ENCODE measurements at regions not wholly inside any gene's neighbourhood (a gene's known extent, or its start where the extent isn't known, plus 50 kb on each side); places are given as distances from the start of the nearest gene placed in this dataset.

DNA sequence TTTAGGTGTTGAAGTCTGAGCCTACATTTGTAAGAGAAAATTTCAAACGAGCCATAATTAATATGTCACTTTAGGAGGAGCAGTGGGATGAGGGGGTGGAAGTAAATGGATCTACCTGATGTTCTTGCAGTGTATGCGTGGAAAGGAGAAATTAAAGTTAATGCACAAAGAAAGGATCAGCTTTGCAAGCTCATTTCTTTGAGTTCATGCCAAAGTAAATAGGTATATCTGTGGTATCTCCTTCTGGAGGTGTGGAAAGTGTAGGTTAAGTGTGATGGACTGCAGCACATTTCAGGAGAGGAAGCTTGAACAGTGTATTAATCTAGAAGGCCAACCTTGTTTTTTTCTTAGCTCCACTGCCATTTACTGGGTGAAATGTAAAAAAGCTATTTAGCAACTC lies 307.5 kb upstream of the ZEB2 start:
- DNase-seq (ENCODE audit: low read depth), result no peak
- no peak overlapping the region for H3K4me3 ChIP-seq (ENCODE audit: low read depth, low read length)
- TF ChIP-seq, protein P1, sequence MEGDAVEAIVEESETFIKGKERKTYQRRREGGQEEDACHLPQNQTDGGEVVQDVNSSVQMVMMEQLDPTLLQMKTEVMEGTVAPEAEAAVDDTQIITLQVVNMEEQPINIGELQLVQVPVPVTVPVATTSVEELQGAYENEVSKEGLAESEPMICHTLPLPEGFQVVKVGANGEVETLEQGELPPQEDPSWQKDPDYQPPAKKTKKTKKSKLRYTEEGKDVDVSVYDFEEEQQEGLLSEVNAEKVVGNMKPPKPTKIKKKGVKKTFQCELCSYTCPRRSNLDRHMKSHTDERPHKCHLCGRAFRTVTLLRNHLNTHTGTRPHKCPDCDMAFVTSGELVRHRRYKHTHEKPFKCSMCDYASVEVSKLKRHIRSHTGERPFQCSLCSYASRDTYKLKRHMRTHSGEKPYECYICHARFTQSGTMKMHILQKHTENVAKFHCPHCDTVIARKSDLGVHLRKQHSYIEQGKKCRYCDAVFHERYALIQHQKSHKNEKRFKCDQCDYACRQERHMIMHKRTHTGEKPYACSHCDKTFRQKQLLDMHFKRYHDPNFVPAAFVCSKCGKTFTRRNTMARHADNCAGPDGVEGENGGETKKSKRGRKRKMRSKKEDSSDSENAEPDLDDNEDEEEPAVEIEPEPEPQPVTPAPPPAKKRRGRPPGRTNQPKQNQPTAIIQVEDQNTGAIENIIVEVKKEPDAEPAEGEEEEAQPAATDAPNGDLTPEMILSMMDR (IDR thresholded peaks at IDR 0.05; ENCODE audit: insufficient read depth, low read depth, low read length), result no peak

DNA sequence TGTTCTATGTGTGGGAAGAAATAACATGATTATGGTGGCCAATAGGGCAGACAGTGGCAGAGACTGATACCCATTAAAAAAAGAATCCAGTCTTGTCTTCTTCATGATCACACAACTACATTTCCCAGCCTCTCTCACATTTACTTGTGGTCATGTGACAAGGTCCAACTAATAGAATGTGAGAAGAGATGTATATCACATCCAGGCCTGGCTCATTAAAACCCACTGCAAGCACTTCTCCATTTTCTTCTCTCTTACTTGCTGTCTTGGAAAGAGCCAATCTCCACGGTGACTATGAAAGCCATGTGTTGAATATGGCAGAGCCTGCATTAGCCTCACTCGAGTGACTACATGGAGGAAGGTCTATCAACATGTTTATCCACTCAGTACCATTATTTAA lies 306.2 kb upstream of the ZEB2 start:
- H3K4me3 ChIP-seq (ENCODE audit: low read depth, low read length), result no peak overlapping the region
- no peak for DNase-seq (ENCODE audit: low read depth)
- TF ChIP-seq, protein P1 (IDR thresholded peaks at IDR 0.05; ENCODE audit: insufficient read depth, low read depth, low read length), result no peak

DNA sequence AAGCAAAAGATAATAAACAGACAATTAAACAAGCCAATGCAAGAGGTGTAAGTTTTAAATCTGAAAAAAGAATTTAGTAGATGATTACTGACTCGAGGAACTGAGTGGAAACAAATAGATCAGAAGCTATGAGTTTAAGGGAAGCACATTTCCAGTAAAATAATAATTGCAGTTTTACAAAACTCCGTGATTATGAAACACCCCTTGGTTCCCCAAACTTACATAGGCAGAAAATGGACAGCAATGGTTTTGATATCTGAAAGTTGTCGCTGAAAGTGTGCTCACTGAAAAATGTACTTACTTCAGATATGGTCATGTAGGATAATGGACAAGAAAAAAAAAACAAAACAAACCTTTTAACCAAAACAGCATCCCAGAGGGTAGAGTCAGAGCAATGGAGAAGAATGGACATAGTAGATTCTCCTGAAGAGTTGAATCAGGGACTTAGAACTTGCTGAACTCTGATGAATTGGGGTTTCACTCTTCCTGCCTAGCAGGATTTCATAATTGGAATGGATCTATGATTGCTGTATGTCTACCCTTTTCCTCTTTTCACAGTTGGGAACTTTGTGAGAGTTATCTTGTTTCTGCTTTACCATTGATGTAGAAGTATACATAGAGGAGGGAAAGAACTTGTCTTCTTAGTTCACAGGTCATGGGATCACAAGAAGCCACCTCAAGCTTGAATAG lies 305.6 kb upstream of the ZEB2 start:
- H3K4me3 ChIP-seq (ENCODE audit: low read depth, low read length), result no peak overlapping the region
- DNase-seq (ENCODE audit: low read depth), result no peak
- TF ChIP-seq, protein P1 (IDR thresholded peaks at IDR 0.05; ENCODE audit: insufficient read depth, low read depth, low read length), result no peak

DNA sequence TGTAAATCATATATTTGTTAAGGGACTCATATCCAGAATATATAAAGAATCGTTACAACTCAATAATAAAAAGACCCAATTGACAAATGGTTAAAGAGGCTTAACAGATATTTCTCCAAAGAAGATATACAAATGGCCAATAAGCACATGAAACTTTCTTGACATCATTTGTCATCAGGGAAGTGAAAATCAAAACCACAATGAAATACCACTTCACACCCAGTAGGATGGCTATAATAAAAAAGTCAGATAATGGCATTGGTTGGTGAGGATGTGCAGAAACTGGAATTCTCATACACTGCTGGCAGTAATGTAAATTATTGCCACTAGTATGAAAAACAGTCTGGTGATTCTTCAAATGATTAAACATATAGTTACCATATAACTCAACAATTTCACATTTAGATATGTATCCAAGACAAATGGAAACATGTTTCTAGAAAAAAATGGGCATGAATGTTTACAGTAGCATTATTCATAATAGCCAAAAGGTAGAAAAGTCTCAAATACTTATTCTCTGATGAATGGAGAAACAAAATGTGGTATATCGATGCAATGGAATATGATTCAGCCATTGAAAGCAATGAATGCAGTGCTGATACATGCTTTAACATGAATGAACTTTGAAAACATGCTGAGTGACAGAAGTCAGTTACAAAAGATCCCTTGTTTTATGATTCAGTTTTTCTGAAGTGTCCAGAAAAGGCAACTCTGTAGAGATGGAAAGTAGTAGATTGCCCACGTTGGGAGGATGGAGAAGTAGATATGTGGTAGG lies 304.6 kb upstream of the ZEB2 start:
- TF ChIP-seq, protein P1 (IDR thresholded peaks at IDR 0.05; ENCODE audit: insufficient read depth, low read depth, low read length), result no peak
- H3K4me3 ChIP-seq (ENCODE audit: low read depth, low read length), result no peak overlapping the region
- no peak for DNase-seq (ENCODE audit: low read depth)

DNA sequence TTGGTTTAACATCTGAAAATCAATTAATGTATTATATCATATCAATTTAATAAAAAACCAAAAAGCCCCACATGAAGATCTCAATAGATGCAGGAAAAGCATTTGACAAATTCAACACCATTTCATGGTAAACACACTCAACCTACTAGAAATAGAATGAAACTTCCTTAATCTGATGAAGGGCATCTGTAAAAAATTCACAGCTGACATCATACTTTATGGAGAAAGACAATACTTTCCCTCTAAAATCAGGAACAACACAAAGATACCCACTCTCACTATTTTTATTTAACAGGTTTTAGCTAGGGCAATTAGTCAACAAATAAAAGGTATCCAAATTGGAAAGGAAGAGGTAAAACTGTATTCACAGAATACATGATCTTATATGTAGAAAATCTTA lies 303.0 kb upstream of the ZEB2 start:
- no peak for DNase-seq (ENCODE audit: low read depth)
- TF ChIP-seq, protein P1 (IDR thresholded peaks at IDR 0.05; ENCODE audit: insufficient read depth, low read depth, low read length), result no peak
- no peak overlapping the region for H3K4me3 ChIP-seq (ENCODE audit: low read depth, low read length)

DNA sequence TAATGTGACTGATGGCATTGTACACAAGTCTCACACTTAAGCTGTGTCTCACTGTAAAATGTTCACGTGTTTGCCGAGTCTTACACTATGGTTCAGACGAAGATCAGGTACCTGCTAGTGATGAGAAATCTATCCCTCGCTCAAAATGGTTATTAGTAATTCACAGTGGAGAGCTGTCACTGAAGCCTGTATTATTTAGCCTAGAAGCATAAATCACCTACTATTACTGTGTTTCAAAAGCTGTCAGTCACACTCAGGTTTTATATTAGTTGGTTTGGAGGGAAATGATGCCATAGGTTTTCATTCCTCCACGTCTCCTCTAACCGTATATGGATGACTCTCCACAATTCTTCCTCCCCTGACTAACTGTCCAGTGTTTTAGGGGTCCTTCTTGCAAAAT lies 292.4 kb upstream of the ZEB2 start:
- no peak overlapping the region for H3K4me3 ChIP-seq (ENCODE audit: low read depth, low read length)
- DNase-seq (ENCODE audit: low read depth), result no peak
- TF ChIP-seq, protein P1 (IDR thresholded peaks at IDR 0.05; ENCODE audit: insufficient read depth, low read depth, low read length), result no peak
